ENCODE measurements at regions not wholly inside any gene's neighbourhood (a gene's known extent, or its start where the extent isn't known, plus 50 kb on each side); places are given as distances from the start of the nearest gene placed in this dataset.

DNA sequence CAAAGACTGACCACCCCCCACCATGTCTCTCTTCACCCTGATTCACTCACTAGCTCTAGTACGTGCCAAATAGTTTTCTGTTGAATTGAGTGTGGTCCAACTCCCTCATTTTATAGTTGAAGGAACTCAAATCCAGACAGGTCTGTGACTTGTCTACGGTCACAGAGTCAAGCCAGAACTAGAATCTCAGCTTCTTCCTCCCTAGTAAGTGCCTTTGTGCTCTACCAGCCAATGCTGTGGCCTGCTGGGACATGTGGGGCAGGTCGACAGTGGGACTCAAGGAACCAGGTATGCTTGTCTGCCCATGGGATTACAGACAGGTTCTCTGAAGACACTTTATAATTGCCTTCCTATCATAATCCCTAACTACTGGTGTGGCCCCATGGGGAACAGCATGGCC, 108.6 kb upstream of the CPEB2 start:
- no peak overlapping the region for H3K4me3 ChIP-seq (ENCODE audit: low read depth, low read length)
- no peak for TF ChIP-seq CTCF (IDR thresholded peaks at IDR 0.05; ENCODE audit: low read depth, low read length, missing control alignments)
- DNase-seq (ENCODE audit: low read depth), result no peak

- H3K4me3 ChIP-seq (ENCODE audit: low read depth, low read length), result no peak overlapping the region
- no peak for TF ChIP-seq CTCF (IDR thresholded peaks at IDR 0.05; ENCODE audit: low read depth, low read length, missing control alignments)
- no peak for DNase-seq (ENCODE audit: low read depth)
These were observed 107.6 kb upstream of the CPEB2 start for GRCh38 chr4:14894392-14895292.

DNA sequence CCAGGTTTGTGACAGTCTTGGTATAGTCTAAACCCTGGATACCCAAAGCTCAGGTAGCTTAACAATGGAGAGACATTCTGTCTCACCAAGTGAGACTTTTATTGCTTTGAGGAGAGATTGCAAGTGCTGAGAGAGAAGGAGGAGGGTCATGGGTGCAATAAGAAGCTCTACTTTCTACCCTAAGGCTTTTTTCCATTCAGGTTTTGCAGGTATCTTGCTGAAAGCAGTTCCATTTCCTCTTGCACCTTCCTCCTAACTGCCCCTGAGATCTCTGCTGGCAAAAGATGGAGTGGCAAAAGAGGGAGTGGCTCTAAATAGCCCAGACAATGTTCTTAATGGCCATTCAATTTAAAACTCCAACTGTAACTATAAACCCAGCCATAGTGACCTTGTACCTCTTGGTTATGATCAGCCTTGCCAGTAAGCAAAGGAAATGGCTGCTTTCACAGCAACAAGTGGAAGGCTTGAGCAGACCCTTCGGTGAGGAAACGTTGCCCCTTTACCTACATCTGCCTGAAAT, 105.6 kb upstream of the CPEB2 start:
- TF ChIP-seq CTCF (IDR thresholded peaks at IDR 0.05; ENCODE audit: low read depth, low read length, missing control alignments), result no peak
- DNase-seq (ENCODE audit: low read depth), result no peak
- H3K4me3 ChIP-seq (ENCODE audit: low read depth, low read length), result no peak overlapping the region

- no peak for DNase-seq (ENCODE audit: low read depth)
- no peak overlapping the region for H3K4me3 ChIP-seq (ENCODE audit: low read depth, low read length)
- no peak for TF ChIP-seq CTCF (IDR thresholded peaks at IDR 0.05; ENCODE audit: low read depth, low read length, missing control alignments)
These were observed 105.1 kb upstream of the CPEB2 start for GRCh38 chr4:14897217-14897616.

DNA sequence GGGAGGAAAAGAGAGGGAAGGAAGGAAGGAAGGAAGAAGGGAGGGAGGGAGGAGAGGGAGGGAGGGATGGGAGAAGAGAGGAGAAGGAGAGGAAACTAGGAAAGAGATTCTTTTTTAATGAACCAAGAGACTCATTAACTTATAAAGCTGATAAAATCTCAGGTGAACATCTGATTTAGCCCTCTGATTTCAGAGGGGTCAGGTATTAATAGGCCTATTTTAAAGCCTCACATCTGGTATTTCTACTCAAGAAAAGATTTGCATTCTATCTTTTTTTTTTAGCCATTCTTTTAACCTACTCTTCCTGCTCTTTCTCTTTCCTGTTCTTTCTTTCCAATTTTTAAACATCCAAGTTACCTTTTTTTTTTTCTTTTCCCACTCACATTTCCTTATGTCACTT, 103.3 kb upstream of the CPEB2 start:
- TF ChIP-seq CTCF (IDR thresholded peaks at IDR 0.05; ENCODE audit: low read depth, low read length, missing control alignments), result no peak
- H3K4me3 ChIP-seq (ENCODE audit: low read depth, low read length), result no peak overlapping the region
- no peak for DNase-seq (ENCODE audit: low read depth)

DNA sequence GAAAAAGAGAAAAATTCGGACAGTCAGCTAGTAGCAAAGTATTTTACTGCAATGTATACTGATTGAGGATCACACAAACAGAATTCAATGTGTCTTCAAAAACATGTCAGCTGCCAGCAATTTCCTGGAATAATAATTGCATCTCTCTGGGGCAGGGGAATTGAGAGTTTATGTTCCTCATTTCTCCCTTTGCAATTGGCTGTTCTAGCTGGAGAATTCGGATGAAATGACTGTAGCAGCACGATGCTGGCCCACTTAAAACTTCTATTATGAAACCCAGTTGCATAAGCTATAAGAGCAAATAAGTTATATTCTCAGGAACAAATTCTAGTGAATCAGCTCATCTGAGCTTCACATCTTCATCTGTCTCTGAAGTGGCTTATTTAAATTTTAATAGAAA, 99.9 kb upstream of the CPEB2 start:
- no peak for TF ChIP-seq CTCF (IDR thresholded peaks at IDR 0.05; ENCODE audit: low read depth, low read length, missing control alignments)
- H3K4me3 ChIP-seq (ENCODE audit: low read depth, low read length), result no peak overlapping the region
- DNase-seq (ENCODE audit: low read depth), result no peak

DNA sequence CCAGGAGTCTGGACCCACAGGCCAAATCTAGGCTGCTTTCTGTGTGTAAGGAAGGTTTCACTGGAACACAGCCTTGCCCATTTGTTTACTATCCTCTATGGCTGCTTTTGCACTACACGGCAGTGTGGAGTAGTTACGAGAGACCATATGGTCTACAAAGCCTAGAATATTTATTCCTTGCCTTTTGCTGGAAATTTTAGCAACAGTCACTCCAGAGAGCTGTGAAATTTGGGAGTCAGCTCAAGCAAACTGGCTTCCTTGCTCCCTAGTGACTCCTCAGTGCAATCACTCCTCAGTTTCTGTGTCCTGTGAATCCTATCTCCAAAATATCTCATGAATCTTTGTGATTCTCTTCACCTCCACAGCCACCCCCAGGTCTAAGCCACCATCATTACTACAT, 99.0 kb upstream of the CPEB2 start:
- no peak for TF ChIP-seq CTCF (IDR thresholded peaks at IDR 0.05; ENCODE audit: low read depth, low read length, missing control alignments)
- H3K4me3 ChIP-seq (ENCODE audit: low read depth, low read length), result no peak overlapping the region
- DNase-seq (ENCODE audit: low read depth), result no peak

Measured in GM12864 (cell line).